HEK293 (cell line): ENCODE measurements at regions not wholly inside any gene's neighbourhood (a gene's known extent, or its start where the extent isn't known, plus 50 kb on each side); places are given as distances from the start of the nearest gene placed in this dataset.

Source experiments
- AEBP2 ChIP-seq: fragments of 450-650 bp; formaldehyde crosslinking; IDR thresholded peaks from 2 replicates; pipeline ENCODE4 v1.5.1; 2016; ENCODE audit warnings: missing biosample characterization, missing genetic modification characterization, borderline replicate concordance
- GFI1B ChIP-seq: fragments of 450-650 bp; formaldehyde crosslinking; IDR thresholded peaks from 2 replicates; pipeline ENCODE4 v1.5.1; 2016; ENCODE audit warnings: missing biosample characterization, missing genetic modification characterization
- GLIS2 ChIP-seq: fragments of 450-650 bp; formaldehyde crosslinking; IDR thresholded peaks from 2 replicates; pipeline ENCODE4 v1.5.1; 2016; ENCODE audit warnings: missing biosample characterization, missing genetic modification characterization
- HIC1 ChIP-seq: fragments of 450-650 bp; formaldehyde crosslinking; IDR thresholded peaks from 2 replicates; pipeline ENCODE4 v1.5.1; 2016; ENCODE audit warnings: missing biosample characterization, missing genetic modification characterization
- KLF9 ChIP-seq: fragments of 450-650 bp; formaldehyde crosslinking; IDR thresholded peaks from 2 replicates; pipeline ENCODE4 v1.5.1; 2016; ENCODE audit warnings: missing biosample characterization, missing genetic modification characterization, low read depth
- OSR2 ChIP-seq: fragments of 450-650 bp; formaldehyde crosslinking; IDR thresholded peaks from 2 replicates; pipeline ENCODE4 v1.5.1; 2016; ENCODE audit warnings: missing biosample characterization, missing genetic modification characterization
- PATZ1 ChIP-seq: fragments of 450-650 bp; formaldehyde crosslinking; IDR thresholded peaks from 2 replicates; pipeline ENCODE4 v1.5.1; 2016; ENCODE audit warnings: missing biosample characterization, missing genetic modification characterization
- SCRT1 ChIP-seq: fragments of 450-650 bp; formaldehyde crosslinking; IDR thresholded peaks from 2 replicates; pipeline ENCODE4 v1.5.1; 2016; ENCODE audit warnings: missing biosample characterization, missing genetic modification characterization, borderline replicate concordance
- SP3 ChIP-seq: fragments of 450-650 bp; formaldehyde crosslinking; IDR thresholded peaks from 2 replicates; pipeline ENCODE4 v1.5.1; 2016; ENCODE audit warnings: missing biosample characterization, missing genetic modification characterization
- SP7 ChIP-seq: fragments of 450-650 bp; formaldehyde crosslinking; IDR thresholded peaks from 2 replicates; pipeline ENCODE4 v1.5.1; 2016; ENCODE audit warnings: missing biosample characterization, missing genetic modification characterization
- YY1 ChIP-seq: fragments of 450-650 bp; formaldehyde crosslinking; IDR thresholded peaks from 2 replicates; pipeline ENCODE4 v1.5.1; 2018; ENCODE audit warnings: missing biosample characterization, missing genetic modification characterization
- ZBTB6 ChIP-seq: fragments of 450-650 bp; formaldehyde crosslinking; IDR thresholded peaks from 2 replicates; pipeline ENCODE4 v1.5.1; 2017; ENCODE audit warnings: missing biosample characterization, missing genetic modification characterization
- ZBTB8A ChIP-seq: fragments of 450-650 bp; formaldehyde crosslinking; IDR thresholded peaks from 2 replicates; pipeline ENCODE4 v1.5.1; 2016; ENCODE audit warnings: missing biosample characterization, missing genetic modification characterization
- ZFP69B ChIP-seq: fragments of 450-650 bp; formaldehyde crosslinking; IDR thresholded peaks from 2 replicates; pipeline ENCODE4 v1.5.1; 2016; ENCODE audit warnings: missing biosample characterization, missing genetic modification characterization
- ZNF146 ChIP-seq: fragments of 450-650 bp; formaldehyde crosslinking; IDR thresholded peaks from 2 replicates; pipeline ENCODE4 v1.5.1; 2016; ENCODE audit warnings: missing biosample characterization, missing genetic modification characterization
- ZNF148 ChIP-seq: fragments of 450-650 bp; formaldehyde crosslinking; IDR thresholded peaks from 2 replicates; pipeline ENCODE4 v1.5.0; 2017; ENCODE audit warnings: missing biosample characterization, missing genetic modification characterization, borderline replicate concordance
- ZNF157 ChIP-seq: fragments of 450-650 bp; formaldehyde crosslinking; IDR thresholded peaks from 2 replicates; pipeline ENCODE4 v1.5.1; 2016; ENCODE audit warnings: missing biosample characterization, missing genetic modification characterization
- ZNF24 ChIP-seq: fragments of 450-650 bp; formaldehyde crosslinking; IDR thresholded peaks from 2 replicates; pipeline ENCODE4 v1.5.1; 2016; ENCODE audit warnings: missing biosample characterization, missing genetic modification characterization
- ZNF280D ChIP-seq: fragments of 450-650 bp; formaldehyde crosslinking; IDR thresholded peaks from 2 replicates; pipeline ENCODE4 v1.5.1; 2016; ENCODE audit warnings: missing biosample characterization, missing genetic modification characterization
- ZNF366 ChIP-seq: fragments of 450-650 bp; formaldehyde crosslinking; conservative IDR thresholded peaks from 2 replicates; pipeline ENCODE4 v1.5.1; 2016; ENCODE audit warnings: missing biosample characterization, missing genetic modification characterization
- ZNF391 ChIP-seq: fragments of 450-650 bp; formaldehyde crosslinking; IDR thresholded peaks from 2 replicates; pipeline ENCODE4 v1.5.1; 2016; ENCODE audit warnings: low read depth, missing biosample characterization, missing genetic modification characterization, borderline replicate concordance
- ZNF433 ChIP-seq: fragments of 450-650 bp; formaldehyde crosslinking; IDR thresholded peaks from 2 replicates; pipeline ENCODE4 v1.5.1; 2016; ENCODE audit warnings: missing biosample characterization, missing genetic modification characterization, low read depth
- ZNF514 ChIP-seq: fragments of 450-650 bp; formaldehyde crosslinking; IDR thresholded peaks from 2 replicates; pipeline ENCODE4 v1.5.1; 2016; ENCODE audit warnings: missing biosample characterization, missing genetic modification characterization
- ZNF600 ChIP-seq: fragments of 450-650 bp; formaldehyde crosslinking; IDR thresholded peaks from 2 replicates; pipeline ENCODE4 v1.5.1; 2016; ENCODE audit warnings: missing biosample characterization, missing genetic modification characterization
- ZNF610 ChIP-seq: fragments of 450-650 bp; formaldehyde crosslinking; IDR thresholded peaks from 2 replicates; pipeline ENCODE4 v1.5.1; 2016; ENCODE audit warnings: missing biosample characterization, missing genetic modification characterization, borderline replicate concordance
- ZNF629 ChIP-seq: fragments of 450-650 bp; formaldehyde crosslinking; IDR thresholded peaks from 2 replicates; pipeline ENCODE4 v1.5.1; 2017; ENCODE audit warnings: missing biosample characterization, missing genetic modification characterization
- ZNF747 ChIP-seq: fragments of 450-650 bp; formaldehyde crosslinking; IDR thresholded peaks from 2 replicates; pipeline ENCODE4 v1.5.1; 2016; ENCODE audit warnings: missing biosample characterization, missing genetic modification characterization
- ZNF777 ChIP-seq: fragments of 450-650 bp; formaldehyde crosslinking; IDR thresholded peaks from 2 replicates; pipeline ENCODE4 v1.5.1; 2017; ENCODE audit warnings: missing biosample characterization, missing genetic modification characterization, borderline replicate concordance
- ZSCAN16 ChIP-seq: fragments of 450-650 bp; formaldehyde crosslinking; IDR thresholded peaks from 2 replicates; pipeline ENCODE4 v1.5.1; 2016; ENCODE audit warnings: missing biosample characterization, missing genetic modification characterization

- TF ChIP-seq AEBP2 (tag by site-specific recombination): no peak
- TF ChIP-seq GFI1B (tag by site-specific recombination): no peak; the same call in 1 of the 2 replicates
- TF ChIP-seq ZNF366 (tag by site-specific recombination): peak; percentile 95
- no peak; the same call in 1 of the 2 replicates for TF ChIP-seq ZNF148 (tag by site-specific recombination)
- TF ChIP-seq PATZ1 (tag by site-specific recombination): peak; percentile 64
- TF ChIP-seq ZNF146 (tag by site-specific recombination): peak; percentile 18; the same call in 1 of the 2 replicates
- TF ChIP-seq ZNF514: no peak
- peak; percentile 36; the same call in 1 of the 2 replicates for TF ChIP-seq ZNF280D (tag by site-specific recombination)
- TF ChIP-seq ZNF629: peak; percentile 83
- TF ChIP-seq ZBTB6: no peak
- peak; percentile 85 for TF ChIP-seq SP7
- no peak for TF ChIP-seq ZNF747 (tag by site-specific recombination)
- TF ChIP-seq ZBTB8A (tag by site-specific recombination): peak; percentile 52
- peak; percentile 98 for TF ChIP-seq OSR2 (tag by site-specific recombination)
- no peak for TF ChIP-seq ZNF777
- peak; percentile 46; the same call in 1 of the 2 replicates for TF ChIP-seq ZNF600 (tag by site-specific recombination)
- no peak for TF ChIP-seq KLF9 (tag by site-specific recombination)
- TF ChIP-seq ZNF391 (tag by site-specific recombination): peak; percentile 74; the same call in 1 of the 2 replicates
- no peak for TF ChIP-seq SCRT1
- peak; percentile 90 for TF ChIP-seq ZFP69B (tag by site-specific recombination)
- TF ChIP-seq ZNF24: peak; percentile 89
- TF ChIP-seq ZNF610 (tag by site-specific recombination): no peak
- no peak for TF ChIP-seq ZNF433 (tag by site-specific recombination)
- peak; percentile 33; the same call in 1 of the 2 replicates for TF ChIP-seq YY1 (tag by site-specific recombination)
- TF ChIP-seq HIC1 (tag by site-specific recombination): peak; percentile 78
- peak; percentile 68; the same call in 1 of the 2 replicates for TF ChIP-seq ZSCAN16 (tag by site-specific recombination)
- no peak for TF ChIP-seq ZNF157
- peak; percentile 49; the same call in 1 of the 2 replicates for TF ChIP-seq GLIS2 (tag by site-specific recombination)
- peak; percentile 24; the same call in 1 of the 2 replicates for TF ChIP-seq SP3 (tag by site-specific recombination)
These were observed 504.3 kb upstream of the SLC35B3 start (continued) for GRCh38 chr6:8939615-8940014.
